ENCODE measurements at regions not wholly inside any gene's neighbourhood (a gene's known extent, or its start where the extent isn't known, plus 50 kb on each side); places are given as distances from the start of the nearest gene placed in this dataset.

DNA sequence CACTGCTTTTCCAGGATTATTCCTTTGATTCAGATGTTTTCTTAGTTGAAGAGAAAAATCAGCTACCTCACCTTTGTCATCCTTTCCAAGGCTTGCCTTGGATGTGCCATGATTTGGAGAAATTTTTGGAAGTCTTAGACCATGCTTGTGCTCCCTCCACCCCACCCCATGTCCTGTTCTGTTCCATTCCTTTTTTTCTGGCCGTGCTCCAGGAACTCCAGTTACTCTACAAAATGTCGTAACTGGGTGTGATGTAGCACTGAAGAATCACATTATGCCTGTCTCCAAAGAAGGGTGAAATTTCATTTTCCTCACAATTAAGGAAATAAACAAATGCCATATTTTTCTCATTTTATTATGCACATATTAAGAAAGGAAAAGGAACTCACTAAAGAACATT, 217.8 kb upstream of the ZRANB2 start:
- TF ChIP-seq, protein P1, sequence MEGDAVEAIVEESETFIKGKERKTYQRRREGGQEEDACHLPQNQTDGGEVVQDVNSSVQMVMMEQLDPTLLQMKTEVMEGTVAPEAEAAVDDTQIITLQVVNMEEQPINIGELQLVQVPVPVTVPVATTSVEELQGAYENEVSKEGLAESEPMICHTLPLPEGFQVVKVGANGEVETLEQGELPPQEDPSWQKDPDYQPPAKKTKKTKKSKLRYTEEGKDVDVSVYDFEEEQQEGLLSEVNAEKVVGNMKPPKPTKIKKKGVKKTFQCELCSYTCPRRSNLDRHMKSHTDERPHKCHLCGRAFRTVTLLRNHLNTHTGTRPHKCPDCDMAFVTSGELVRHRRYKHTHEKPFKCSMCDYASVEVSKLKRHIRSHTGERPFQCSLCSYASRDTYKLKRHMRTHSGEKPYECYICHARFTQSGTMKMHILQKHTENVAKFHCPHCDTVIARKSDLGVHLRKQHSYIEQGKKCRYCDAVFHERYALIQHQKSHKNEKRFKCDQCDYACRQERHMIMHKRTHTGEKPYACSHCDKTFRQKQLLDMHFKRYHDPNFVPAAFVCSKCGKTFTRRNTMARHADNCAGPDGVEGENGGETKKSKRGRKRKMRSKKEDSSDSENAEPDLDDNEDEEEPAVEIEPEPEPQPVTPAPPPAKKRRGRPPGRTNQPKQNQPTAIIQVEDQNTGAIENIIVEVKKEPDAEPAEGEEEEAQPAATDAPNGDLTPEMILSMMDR (IDR thresholded peaks at IDR 0.05): no peak
- TF ChIP-seq FOSL2 (IDR thresholded peaks at IDR 0.05; ENCODE audit: borderline replicate concordance, low read depth) (no peak), POLR2AphosphoS5 (IDR thresholded peaks at IDR 0.05; ENCODE audit: low read depth, low read length) (no peak)
- TF ChIP-seq, protein P2, sequence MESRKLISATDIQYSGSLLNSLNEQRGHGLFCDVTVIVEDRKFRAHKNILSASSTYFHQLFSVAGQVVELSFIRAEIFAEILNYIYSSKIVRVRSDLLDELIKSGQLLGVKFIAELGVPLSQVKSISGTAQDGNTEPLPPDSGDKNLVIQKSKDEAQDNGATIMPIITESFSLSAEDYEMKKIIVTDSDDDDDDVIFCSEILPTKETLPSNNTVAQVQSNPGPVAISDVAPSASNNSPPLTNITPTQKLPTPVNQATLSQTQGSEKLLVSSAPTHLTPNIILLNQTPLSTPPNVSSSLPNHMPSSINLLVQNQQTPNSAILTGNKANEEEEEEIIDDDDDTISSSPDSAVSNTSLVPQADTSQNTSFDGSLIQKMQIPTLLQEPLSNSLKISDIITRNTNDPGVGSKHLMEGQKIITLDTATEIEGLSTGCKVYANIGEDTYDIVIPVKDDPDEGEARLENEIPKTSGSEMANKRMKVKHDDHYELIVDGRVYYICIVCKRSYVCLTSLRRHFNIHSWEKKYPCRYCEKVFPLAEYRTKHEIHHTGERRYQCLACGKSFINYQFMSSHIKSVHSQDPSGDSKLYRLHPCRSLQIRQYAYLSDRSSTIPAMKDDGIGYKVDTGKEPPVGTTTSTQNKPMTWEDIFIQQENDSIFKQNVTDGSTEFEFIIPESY (IDR thresholded peaks at IDR 0.05; ENCODE audit: borderline replicate concordance, low read depth): no peak
- TF ChIP-seq, protein P3, sequence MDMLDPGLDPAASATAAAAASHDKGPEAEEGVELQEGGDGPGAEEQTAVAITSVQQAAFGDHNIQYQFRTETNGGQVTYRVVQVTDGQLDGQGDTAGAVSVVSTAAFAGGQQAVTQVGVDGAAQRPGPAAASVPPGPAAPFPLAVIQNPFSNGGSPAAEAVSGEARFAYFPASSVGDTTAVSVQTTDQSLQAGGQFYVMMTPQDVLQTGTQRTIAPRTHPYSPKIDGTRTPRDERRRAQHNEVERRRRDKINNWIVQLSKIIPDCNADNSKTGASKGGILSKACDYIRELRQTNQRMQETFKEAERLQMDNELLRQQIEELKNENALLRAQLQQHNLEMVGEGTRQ (IDR thresholded peaks at IDR 0.05; ENCODE audit: borderline replicate concordance, low read depth, low read length): no peak
